RWPE1 (cell line): ENCODE measurements at regions not wholly inside any gene's neighbourhood (a gene's known extent, or its start where the extent isn't known, plus 50 kb on each side); places are given as distances from the start of the nearest gene placed in this dataset.
A peak's percentile ranks its signal among the peaks of the same experiment; 100 is the strongest.
"Not testable (repeated sequence)": the region's sequence is repeated elsewhere in the genome, so short reads cannot be mapped to it uniquely, and the experiment has no call there.

Experiments
- CTCF ChIA-PET: fragments of 350-600 bp; sonication (Branson Sonifier 250); formaldehyde crosslinking; extraction: SDS; loops from one replicate; lab custom pipeline; 2021; lab: Yijun Ruan, JAX
- POLR2A ChIA-PET: fragments of 400-600 bp; formaldehyde crosslinking; extraction: SDS; loops from one replicate; lab custom pipeline; 2020; ENCODE audit warnings: antibody characterized with exemption; ENCODE audit not compliant: low non-redundant PET; lab: Yijun Ruan, JAX
- DNase-seq: peaks from one replicate; pipeline ENCODE4 v3.0.0; 2012; ENCODE audit warnings: low spot score
- H3K27ac ChIP-seq: fragments of 450-650 bp; 2 replicates; pipeline ENCODE4 v1.5.1; 2017
- TF ChIP-seq, protein P1 (sequence below): fragments of 450-650 bp; conservative IDR thresholded peaks from 2 replicates; pipeline ENCODE4 v1.5.1; 2017; ENCODE audit warnings: low read depth, mild to moderate bottlenecking

DNA sequence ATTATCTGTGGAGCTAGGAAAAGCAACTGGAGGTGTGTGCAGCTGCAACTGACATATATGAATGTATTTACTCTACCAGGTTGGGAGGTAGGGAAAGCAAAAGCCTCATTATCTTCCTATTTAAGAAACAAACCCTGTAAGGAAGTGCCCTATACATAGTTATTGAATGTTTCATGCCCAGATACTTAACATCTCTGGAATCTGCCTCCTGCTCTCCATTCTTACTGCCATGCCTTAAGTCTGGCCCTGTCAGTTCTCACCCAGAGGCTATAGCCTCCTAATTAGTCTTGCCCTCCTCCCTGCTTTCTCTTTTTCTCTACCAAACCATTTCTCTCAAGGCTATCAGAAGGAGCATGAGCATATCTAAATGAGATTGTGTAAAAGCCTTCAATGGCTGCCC, 542.6 kb upstream of the LRRN3 start:
- ChIA-PET POLR2A (no interaction called here), CTCF (no interaction called here)
- TF ChIP-seq, protein P1, sequence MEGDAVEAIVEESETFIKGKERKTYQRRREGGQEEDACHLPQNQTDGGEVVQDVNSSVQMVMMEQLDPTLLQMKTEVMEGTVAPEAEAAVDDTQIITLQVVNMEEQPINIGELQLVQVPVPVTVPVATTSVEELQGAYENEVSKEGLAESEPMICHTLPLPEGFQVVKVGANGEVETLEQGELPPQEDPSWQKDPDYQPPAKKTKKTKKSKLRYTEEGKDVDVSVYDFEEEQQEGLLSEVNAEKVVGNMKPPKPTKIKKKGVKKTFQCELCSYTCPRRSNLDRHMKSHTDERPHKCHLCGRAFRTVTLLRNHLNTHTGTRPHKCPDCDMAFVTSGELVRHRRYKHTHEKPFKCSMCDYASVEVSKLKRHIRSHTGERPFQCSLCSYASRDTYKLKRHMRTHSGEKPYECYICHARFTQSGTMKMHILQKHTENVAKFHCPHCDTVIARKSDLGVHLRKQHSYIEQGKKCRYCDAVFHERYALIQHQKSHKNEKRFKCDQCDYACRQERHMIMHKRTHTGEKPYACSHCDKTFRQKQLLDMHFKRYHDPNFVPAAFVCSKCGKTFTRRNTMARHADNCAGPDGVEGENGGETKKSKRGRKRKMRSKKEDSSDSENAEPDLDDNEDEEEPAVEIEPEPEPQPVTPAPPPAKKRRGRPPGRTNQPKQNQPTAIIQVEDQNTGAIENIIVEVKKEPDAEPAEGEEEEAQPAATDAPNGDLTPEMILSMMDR = no peak
- no peak overlapping the region for H3K27ac ChIP-seq
- no peak for DNase-seq

DNA sequence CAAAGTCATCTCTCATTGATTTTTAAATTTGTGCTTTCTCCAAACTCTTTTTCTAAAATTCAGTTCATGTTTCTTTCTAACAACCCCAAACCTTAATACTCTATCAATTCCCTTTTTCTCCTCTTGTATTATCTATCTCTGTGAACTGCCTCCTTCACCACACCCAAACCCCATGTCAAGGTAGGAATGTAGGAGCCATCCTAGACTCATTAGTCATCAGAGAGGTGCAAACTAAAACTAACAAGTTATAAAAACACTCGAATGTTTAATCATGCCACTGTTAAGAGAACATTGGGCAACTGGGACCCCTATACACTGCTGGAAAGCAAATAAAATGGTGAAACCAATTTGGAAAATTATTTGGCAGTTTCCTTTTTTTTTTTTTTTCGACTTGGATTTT, 533.8 kb upstream of the LRRN3 start:
- peak; percentile 40 for DNase-seq
- ChIA-PET POLR2A (no interaction called here), CTCF (no interaction called here)
- no peak overlapping the region for H3K27ac ChIP-seq
- TF ChIP-seq, protein P1 = no peak

DNA sequence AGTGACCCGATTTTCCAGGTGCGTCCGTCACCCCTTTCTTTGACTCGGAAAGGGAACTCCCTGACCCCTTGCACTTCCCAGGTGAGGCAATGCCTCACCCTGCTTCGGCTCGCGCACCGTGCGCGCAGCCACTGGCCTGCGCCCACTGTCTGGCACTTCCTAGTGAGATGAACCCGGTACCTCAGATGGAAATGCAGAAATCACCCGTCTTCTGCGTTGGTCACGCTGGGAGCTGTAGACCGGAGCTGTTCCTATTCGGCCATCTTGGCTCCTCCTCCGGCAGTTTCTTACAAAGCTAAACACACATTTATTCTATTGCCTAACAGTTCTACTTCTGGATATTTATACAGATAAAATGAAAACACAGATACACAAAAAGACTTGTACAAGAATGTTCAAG, 527.6 kb upstream of the LRRN3 start:
- POLR2A ChIA-PET, DNase-seq, CTCF ChIA-PET: not testable (repeated sequence)

DNA sequence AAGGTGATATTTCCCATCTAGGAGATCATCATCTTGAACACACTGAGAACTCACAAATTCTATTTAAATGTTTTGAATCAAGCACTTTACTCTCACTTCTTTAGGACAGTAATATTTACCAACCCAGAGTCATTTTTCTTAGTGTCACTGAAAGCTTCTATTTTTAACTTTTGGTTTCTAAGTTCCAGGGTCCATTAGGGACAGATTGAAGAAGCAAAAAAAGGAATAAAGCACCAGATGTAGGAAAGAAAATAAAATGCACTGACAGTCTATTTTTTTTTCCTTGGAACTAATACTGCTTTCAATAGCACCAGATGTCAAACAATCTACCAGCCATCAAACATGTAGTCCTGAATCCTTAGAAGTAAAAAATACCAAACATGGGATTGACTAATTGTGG, 526.7 kb upstream of the LRRN3 start:
- CTCF ChIA-PET = no interaction called here

More for the DNA sequence above, 527.6 kb upstream of the LRRN3 start:
- not testable (repeated sequence) for H3K27ac ChIP-seq

DNA sequence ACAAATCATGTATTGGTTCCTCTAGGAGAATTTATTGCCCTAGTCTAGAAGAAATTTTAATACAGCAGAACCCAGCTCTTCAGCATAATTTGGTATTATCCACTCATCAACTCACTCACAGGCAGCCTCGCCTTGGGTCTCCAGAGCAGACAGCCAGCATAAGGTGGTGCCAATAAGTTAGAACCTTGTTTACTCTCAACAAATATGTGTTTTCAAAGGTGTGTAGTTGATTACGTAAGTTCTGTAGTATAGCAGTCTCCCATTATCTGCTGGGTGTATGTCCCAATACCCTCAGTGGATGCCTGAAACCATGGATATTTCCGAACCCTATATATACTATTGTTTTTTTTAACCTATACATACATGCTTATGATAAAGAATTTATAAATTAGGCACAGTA, 522.5 kb upstream of the LRRN3 start:
- CTCF ChIA-PET = no interaction called here
- H3K27ac ChIP-seq = no peak overlapping the region
- POLR2A ChIA-PET = no interaction called here
- TF ChIP-seq, protein P1 = no peak
- peak; percentile 0 for DNase-seq

More for the DNA sequence above, 526.7 kb upstream of the LRRN3 start:
- DNase-seq = no peak
- H3K27ac ChIP-seq = no peak overlapping the region
- POLR2A ChIA-PET = no interaction called here
- TF ChIP-seq, protein P1 = no peak

DNA sequence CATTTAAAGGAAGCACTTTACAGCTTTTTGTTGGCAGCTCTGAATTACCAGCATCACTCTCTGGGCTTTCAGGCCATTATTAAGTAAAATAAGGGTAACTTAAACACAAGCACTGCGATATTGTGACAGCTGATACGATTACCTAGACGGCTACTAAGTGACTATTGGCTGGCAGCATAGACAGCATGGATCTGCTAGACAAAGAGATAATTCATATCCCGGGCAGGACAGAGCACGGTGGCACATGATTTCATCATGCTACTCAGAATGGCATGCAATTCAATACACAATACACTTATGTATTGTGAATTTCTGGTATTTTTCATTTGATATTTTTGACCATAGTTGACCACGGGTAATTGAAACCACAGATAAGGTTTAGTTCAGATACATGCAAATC, 522.0 kb upstream of the LRRN3 start:
- CTCF ChIA-PET = no interaction called here
- TF ChIP-seq, protein P1 = no peak
- no peak overlapping the region for H3K27ac ChIP-seq
- DNase-seq = no peak
- POLR2A ChIA-PET = no interaction called here

DNA sequence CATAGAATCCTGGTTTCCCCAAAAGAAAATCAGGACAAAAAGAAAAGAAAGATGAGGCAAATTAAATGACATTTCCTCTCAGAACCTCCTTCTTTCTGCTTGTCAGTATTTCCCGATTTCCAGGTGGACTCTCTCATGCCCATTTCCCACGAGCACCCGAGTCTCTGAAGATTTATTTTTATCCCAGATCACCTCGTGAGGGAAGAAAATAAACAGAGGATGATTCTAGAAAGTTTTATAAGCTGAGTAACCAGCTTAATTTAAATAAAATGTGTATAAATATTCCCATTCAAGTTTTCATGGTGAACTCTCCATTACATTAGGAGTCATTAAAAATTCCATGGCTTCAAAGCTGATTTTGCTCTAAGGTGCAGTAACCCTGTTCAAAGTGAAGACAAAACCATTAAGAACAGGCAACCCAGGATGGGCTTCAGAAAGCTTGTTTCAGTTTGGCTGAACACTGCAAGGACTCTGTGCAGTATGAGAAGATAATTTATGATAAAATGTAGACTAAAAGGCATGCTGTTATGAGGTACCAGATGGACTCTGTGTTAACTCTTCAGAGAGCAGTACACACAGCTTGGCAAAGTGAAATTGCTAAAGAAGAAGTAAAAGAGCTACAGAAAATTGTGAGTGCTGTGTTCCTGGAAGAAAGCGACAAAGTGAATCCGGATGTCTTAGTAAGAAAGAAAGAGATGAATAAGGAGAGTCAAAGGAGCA, 521.3 kb upstream of the LRRN3 start:
- no peak for DNase-seq
- CTCF ChIA-PET = interaction anchor here (0.6 kb wide), 1 partner anchor 9 kb away, joined by 6 read pairs; no protein-coding TSS in a partner anchor
- TF ChIP-seq, protein P1 = no peak
- POLR2A ChIA-PET = no interaction called here
- no peak overlapping the region for H3K27ac ChIP-seq
